Panc1 (cell line): ENCODE measurements at regions not wholly inside any gene's neighbourhood (a gene's known extent, or its start where the extent isn't known, plus 50 kb on each side); places are given as distances from the start of the nearest gene placed in this dataset.

ENCODE experiments used
- CTCF ChIP-seq: fragments of 450-650 bp; IDR thresholded peaks from 2 replicates; pipeline ENCODE4 v1.5.1; 2017; ENCODE audit warnings: mild to moderate bottlenecking
- POLR2AphosphoS5 ChIP-seq: IDR thresholded peaks from 2 replicates; pipeline ENCODE4 v1.6.1; 2012; ENCODE audit warnings: mild to moderate bottlenecking, low read depth, low read length, moderate library complexity
- REST ChIP-seq, 2 experiments: IDR thresholded peaks; 2 replicates each; pipeline ENCODE4 v1.6.1; 2011 to 2012; ENCODE audit warnings: low read depth in 2 of 2, control low read depth in 1 of 2, low read length in 1 of 2, mild to moderate bottlenecking in 1 of 2, moderate library complexity in 1 of 2; ENCODE audit not compliant: insufficient read depth in 1 of 2
- SIN3A ChIP-seq: IDR thresholded peaks from 2 replicates; pipeline ENCODE4 v1.6.1; 2012; ENCODE audit warnings: low read depth, mild to moderate bottlenecking, low read length, moderate library complexity, borderline replicate concordance; ENCODE audit not compliant: insufficient read depth
- TCF7L2 ChIP-seq: IDR thresholded peaks from 2 replicates; pipeline ENCODE4 v1.6.1; 2011; ENCODE audit warnings: mild to moderate bottlenecking, low read depth, low read length, inconsistent platforms

GRCh38 chr7:41315764-41316163, 387.1 kb downstream of the INHBA start:
- TF ChIP-seq TCF7L2 (no peak), CTCF (peak; percentile 71), REST (IDR thresholded peaks at IDR 0.05; ENCODE audit: insufficient read depth in 1 of 2, low read depth in 2 of 2, low read length in 1 of 2) (no peak), POLR2AphosphoS5 (no peak), SIN3A (no peak)
